ENCODE measurements at regions not wholly inside any gene's neighbourhood (a gene's known extent, or its start where the extent isn't known, plus 50 kb on each side); places are given as distances from the start of the nearest gene placed in this dataset.
A peak's percentile ranks its signal among the peaks of the same experiment; 100 is the strongest.

DNA sequence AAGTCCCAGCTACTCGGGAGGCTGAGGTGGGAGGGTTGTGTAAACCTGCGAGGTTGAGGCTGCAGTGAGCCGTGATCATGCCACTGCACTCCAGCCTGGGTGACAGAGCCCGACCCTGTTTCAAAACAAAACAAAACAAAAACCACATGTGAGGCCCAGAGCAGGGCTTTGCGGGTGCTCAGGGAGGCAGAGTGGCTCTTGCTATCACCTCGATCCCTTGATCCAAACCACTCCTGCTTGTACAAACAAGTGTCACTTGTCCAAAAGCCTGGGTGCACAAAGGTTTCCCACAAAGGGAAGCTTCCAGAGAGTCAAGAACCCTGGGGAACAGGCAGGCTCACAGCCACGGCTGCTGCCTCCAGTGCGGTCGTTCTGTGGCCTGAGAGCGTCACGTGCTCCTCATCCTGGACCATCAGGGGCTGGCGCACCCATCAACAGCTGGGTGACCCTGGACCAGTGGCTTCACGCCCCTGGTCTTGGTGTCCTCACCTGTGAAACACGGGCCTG, 162.7 kb downstream of the C9orf50 start:
- Histone ChIP-seq H3K4me1 (ENCODE audit: control insufficient read depth in 5 of 5, insufficient read depth in 5 of 5, low read length in 5 of 5) (peaks cover 0 to 44% (median 12%) of the 10 kb centered on the region in 5 donors), H3K9ac (ENCODE audit: insufficient read depth in 1 of 2, low read length in 2 of 2) (no peak overlapping the region), H3K36me3 (ENCODE audit: control insufficient read depth in 4 of 4, insufficient read depth in 4 of 4, low read length in 4 of 4) (no peaks in the 10 kb centered on the region), H3K4me3 (no peak overlapping the region), H3K27ac (ENCODE audit: low read depth in 1 of 2, low read length in 1 of 2) (peak overlapping the region in 1 of 2 donors; percentile 81), H3K27me3 (ENCODE audit: control insufficient read depth in 3 of 3, insufficient read depth in 3 of 3, low read length in 2 of 3) (no peaks in the 10 kb centered on the region), H3K9me3 (ENCODE audit: control insufficient read depth in 4 of 4, insufficient read depth in 3 of 4, low read length in 3 of 4) (no peaks in the 10 kb centered on the region)
- TF ChIP-seq, protein P1, sequence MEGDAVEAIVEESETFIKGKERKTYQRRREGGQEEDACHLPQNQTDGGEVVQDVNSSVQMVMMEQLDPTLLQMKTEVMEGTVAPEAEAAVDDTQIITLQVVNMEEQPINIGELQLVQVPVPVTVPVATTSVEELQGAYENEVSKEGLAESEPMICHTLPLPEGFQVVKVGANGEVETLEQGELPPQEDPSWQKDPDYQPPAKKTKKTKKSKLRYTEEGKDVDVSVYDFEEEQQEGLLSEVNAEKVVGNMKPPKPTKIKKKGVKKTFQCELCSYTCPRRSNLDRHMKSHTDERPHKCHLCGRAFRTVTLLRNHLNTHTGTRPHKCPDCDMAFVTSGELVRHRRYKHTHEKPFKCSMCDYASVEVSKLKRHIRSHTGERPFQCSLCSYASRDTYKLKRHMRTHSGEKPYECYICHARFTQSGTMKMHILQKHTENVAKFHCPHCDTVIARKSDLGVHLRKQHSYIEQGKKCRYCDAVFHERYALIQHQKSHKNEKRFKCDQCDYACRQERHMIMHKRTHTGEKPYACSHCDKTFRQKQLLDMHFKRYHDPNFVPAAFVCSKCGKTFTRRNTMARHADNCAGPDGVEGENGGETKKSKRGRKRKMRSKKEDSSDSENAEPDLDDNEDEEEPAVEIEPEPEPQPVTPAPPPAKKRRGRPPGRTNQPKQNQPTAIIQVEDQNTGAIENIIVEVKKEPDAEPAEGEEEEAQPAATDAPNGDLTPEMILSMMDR (IDR thresholded peaks at IDR 0.05; ENCODE audit: control extremely low read depth, extremely low read depth), result no peak
- 15 to 32% methylated on average over 14 of the region's 14 CpGs for WGBS, 2 donors
- peak in 1 of 3 donors; percentile 51 for DNase-seq
- no peak for ATAC-seq (ENCODE audit: insufficient read depth, low FRiP score)

DNA sequence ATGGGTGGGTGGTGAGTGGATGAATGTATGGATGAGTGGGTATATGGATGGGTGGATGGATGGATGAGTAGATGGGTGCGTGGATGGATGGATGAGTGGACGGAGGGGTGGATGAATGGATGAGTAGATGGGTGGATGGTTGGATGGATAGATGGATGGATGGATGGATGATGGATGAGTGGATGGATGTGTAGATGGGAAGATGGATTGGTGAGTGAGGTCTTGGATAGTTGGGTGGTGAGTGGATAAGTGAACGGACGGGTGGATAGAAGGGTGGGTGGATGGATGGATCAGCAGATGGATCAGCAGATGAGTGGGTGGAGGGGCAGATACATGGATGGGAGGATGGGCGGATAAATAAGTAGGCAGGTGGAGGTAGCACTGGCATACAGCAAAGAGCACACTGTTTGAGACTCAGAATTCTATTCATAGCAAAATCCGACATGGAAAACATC, 163.5 kb downstream of the C9orf50 start:
- no peak for ATAC-seq (ENCODE audit: insufficient read depth, low FRiP score)
- H3K4me3 ChIP-seq, result no peak overlapping the region
- H3K27me3 ChIP-seq (ENCODE audit: control insufficient read depth in 3 of 3, insufficient read depth in 3 of 3, low read length in 2 of 3), result no peaks in the 10 kb centered on the region
- H3K9me3 ChIP-seq (ENCODE audit: control insufficient read depth in 4 of 4, insufficient read depth in 3 of 4, low read length in 3 of 4), result no peaks in the 10 kb centered on the region
- no peaks in the 10 kb centered on the region for H3K36me3 ChIP-seq (ENCODE audit: control insufficient read depth in 4 of 4, insufficient read depth in 4 of 4, low read length in 4 of 4)
- H3K9ac ChIP-seq (ENCODE audit: insufficient read depth in 1 of 2, low read length in 2 of 2), result no peak overlapping the region
- 96 to 97% methylated on average over 6 of the region's 6 CpGs for WGBS, 2 donors
- H3K4me1 ChIP-seq (ENCODE audit: control insufficient read depth in 5 of 5, insufficient read depth in 5 of 5, low read length in 5 of 5), result peaks cover 0 to 44% (median 12%) of the 10 kb centered on the region in 5 donors
- TF ChIP-seq, protein P1 (IDR thresholded peaks at IDR 0.05; ENCODE audit: control extremely low read depth, extremely low read depth), result no peak
- no peak for DNase-seq
- no peak overlapping the region for H3K27ac ChIP-seq (ENCODE audit: low read depth in 1 of 2, low read length in 1 of 2)

DNA sequence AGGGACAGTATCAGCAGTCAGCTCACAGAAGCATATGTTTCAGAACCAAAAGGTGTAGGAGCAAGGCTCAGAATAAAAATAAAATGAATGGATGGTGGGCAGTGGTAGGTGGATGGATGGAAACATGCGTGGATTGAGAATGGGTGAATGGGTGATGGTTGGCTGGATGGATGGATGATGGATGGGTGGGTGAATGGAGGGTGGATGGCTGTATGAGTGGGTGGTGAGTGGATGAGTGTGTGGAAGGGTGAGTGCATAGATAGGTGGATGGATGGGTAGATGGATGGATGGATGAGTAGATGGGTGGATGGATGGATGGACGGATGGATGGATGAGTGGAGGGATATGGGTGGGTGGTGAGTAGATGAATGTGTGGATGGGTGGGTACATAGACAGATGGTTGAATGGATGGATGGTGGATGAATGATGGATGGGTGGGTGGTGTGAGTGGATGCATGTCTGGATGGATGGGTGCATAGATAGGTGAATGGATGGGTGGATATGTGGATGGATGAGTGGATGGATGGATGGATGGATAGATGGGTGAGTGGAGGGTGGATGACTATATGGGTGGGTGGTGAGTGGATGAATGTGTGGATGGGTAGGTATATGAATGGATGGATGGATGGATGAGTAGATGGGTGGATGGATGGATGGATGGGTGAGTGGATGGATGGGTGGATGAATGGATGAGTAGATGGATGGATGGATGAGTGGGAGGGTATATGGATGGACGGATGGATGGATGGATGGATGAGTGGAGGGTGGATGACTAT, 164.2 kb downstream of the C9orf50 start:
- no peak overlapping the region for H3K27ac ChIP-seq (ENCODE audit: low read depth in 1 of 2, low read length in 1 of 2)
- ATAC-seq (ENCODE audit: insufficient read depth, low FRiP score), result no peak
- 95 to 99% methylated on average over 3 of the region's 3 CpGs for WGBS, 2 donors

More for the DNA sequence above, 164.2 kb downstream of the C9orf50 start:
- TF ChIP-seq, protein P1 (IDR thresholded peaks at IDR 0.05; ENCODE audit: control extremely low read depth, extremely low read depth), result no peak
- Histone ChIP-seq H3K4me1 (ENCODE audit: control insufficient read depth in 5 of 5, insufficient read depth in 5 of 5, low read length in 5 of 5) (peaks cover 0 to 50% (median 12%) of the 10 kb centered on the region in 5 donors), H3K36me3 (ENCODE audit: control insufficient read depth in 4 of 4, insufficient read depth in 4 of 4, low read length in 4 of 4) (no peaks in the 10 kb centered on the region), H3K9ac (ENCODE audit: insufficient read depth in 1 of 2, low read length in 2 of 2) (no peak overlapping the region), H3K27me3 (ENCODE audit: control insufficient read depth in 3 of 3, insufficient read depth in 3 of 3, low read length in 2 of 3) (no peaks in the 10 kb centered on the region), H3K9me3 (ENCODE audit: control insufficient read depth in 4 of 4, insufficient read depth in 3 of 4, low read length in 3 of 4) (no peaks in the 10 kb centered on the region), H3K4me3 (no peak overlapping the region)
- DNase-seq, result no peak

Measured in lung (tissue), 11 donors.